IPS DF 6.9 (cell line): ENCODE measurements at regions not wholly inside any gene's neighbourhood (a gene's known extent, or its start where the extent isn't known, plus 50 kb on each side); places are given as distances from the start of the nearest gene placed in this dataset.

Source experiments
- DNase-seq: peaks from one replicate; pipeline ENCODE4 v3.0.0-alpha.2; 2013; ENCODE audit warnings: low read depth, low spot score
- H3K27ac ChIP-seq: one replicate; pipeline ENCODE4 v1.5.1; 2013; ENCODE audit warnings: low read length, control low read depth
- H3K27me3 ChIP-seq: 2 replicates; pipeline ENCODE4 v1.6.1; 2013; ENCODE audit warnings: mild to moderate bottlenecking, low read length; ENCODE audit not compliant: control insufficient read depth, insufficient read depth
- H3K36me3 ChIP-seq: 2 replicates; pipeline ENCODE4 v1.6.1; 2013; ENCODE audit warnings: low read length; ENCODE audit not compliant: control insufficient read depth, insufficient read depth
- H3K4me1 ChIP-seq: 2 replicates; pipeline ENCODE4 v1.6.1; 2013; ENCODE audit warnings: low read length; ENCODE audit not compliant: control insufficient read depth, insufficient read depth
- H3K4me3 ChIP-seq: 2 replicates; pipeline ENCODE4 v1.5.1; 2013; ENCODE audit warnings: mild to moderate bottlenecking, low read length
- H3K9me3 ChIP-seq: 2 replicates; pipeline ENCODE4 v1.6.1; 2013; ENCODE audit warnings: low read length, inconsistent platforms; ENCODE audit not compliant: control insufficient read depth, insufficient read depth
- WGBS: extraction: QIAGEN DNeasy Blood & Tissue Kit; methylation state at CpG from one replicate; pipeline ENCODE4 v1.1.7; 2013; ENCODE audit warnings: mixed read lengths, missing lambda C conversion rate; ENCODE audit not compliant: insufficient read length, insufficient coverage; 5-methylcytosine and 5-hydroxymethylcytosine counted together

- 0 out of 2 replicates have a peak, but pooled peaks cover 3% of the 10 kb centered on the region for H3K4me1 ChIP-seq
- no peak overlapping the region for H3K4me3 ChIP-seq
- DNase-seq: no peak
- no CpG with 5 or more reads among the region's 14 CpGs for WGBS
- no peak overlapping the region for H3K27ac ChIP-seq
- no peaks in the 10 kb centered on the region for H3K27me3 ChIP-seq
- H3K9me3 ChIP-seq: no peaks in the 10 kb centered on the region
- no peaks in the 10 kb centered on the region for H3K36me3 ChIP-seq
Observed at GRCh38 chr2:43129676-43130547, 96.5 kb downstream of the ZFP36L2 start.

- H3K36me3 ChIP-seq: no peaks in the 10 kb centered on the region
- H3K4me3 ChIP-seq: no peak overlapping the region
- H3K27me3 ChIP-seq: no peaks in the 10 kb centered on the region
- no CpG with 5 or more reads among the region's 5 CpGs for WGBS
- no peak overlapping the region for H3K27ac ChIP-seq
- H3K9me3 ChIP-seq: no peaks in the 10 kb centered on the region
- H3K4me1 ChIP-seq: no peaks in the 10 kb centered on the region
- DNase-seq: no peak
Observed at GRCh38 chr2:43128559-43128955, 97.8 kb downstream of the ZFP36L2 start.

- no peaks in the 10 kb centered on the region for H3K4me1 ChIP-seq
- no peak overlapping the region for H3K27ac ChIP-seq
- H3K4me3 ChIP-seq: no peak overlapping the region
- no peaks in the 10 kb centered on the region for H3K36me3 ChIP-seq
- no peaks in the 10 kb centered on the region for H3K27me3 ChIP-seq
- WGBS: no CpG with 5 or more reads among the region's 8 CpGs
- no peaks in the 10 kb centered on the region for H3K9me3 ChIP-seq
- DNase-seq: no peak
Observed at GRCh38 chr2:43127941-43128558, 98.4 kb downstream of the ZFP36L2 start.

- no peak overlapping the region for H3K27ac ChIP-seq
- no peak overlapping the region for H3K4me3 ChIP-seq
- H3K9me3 ChIP-seq: no peaks in the 10 kb centered on the region
- H3K27me3 ChIP-seq: no peaks in the 10 kb centered on the region
- H3K4me1 ChIP-seq: no peaks in the 10 kb centered on the region
- peak; percentile 61 for DNase-seq
- no CpG with 5 or more reads among the region's 24 CpGs for WGBS
- H3K36me3 ChIP-seq: no peaks in the 10 kb centered on the region
Observed at GRCh38 chr2:43127208-43127940, 99.0 kb downstream of the ZFP36L2 start.

DNA sequence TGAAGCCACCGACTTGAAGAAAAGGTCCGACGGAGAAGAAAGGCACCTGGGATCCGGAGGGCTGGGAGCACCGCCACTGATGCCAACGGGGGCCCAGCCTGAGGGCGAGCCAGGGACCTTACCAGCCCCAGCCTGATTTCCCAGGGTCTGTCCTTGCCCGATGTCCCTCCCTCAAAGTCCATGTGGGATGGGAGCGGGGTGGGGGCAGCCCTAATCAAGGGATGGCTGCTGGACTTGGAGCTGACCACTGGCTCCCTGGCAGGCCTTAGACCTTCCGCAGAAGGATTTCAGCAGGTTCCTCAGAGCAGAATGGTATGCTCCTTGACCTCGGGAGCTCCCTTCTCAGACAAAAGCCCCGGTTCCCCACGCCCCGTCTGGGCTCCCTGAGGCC lies 99.6 kb downstream of the ZFP36L2 start:
- H3K4me3 ChIP-seq: no peak overlapping the region
- H3K4me1 ChIP-seq: 0 out of 2 replicates have a peak, but pooled peaks cover 2% of the 10 kb centered on the region
- H3K36me3 ChIP-seq: no peaks in the 10 kb centered on the region
- H3K9me3 ChIP-seq: no peaks in the 10 kb centered on the region
- no CpG with 5 or more reads among the region's 14 CpGs for WGBS
- no peak overlapping the region for H3K27ac ChIP-seq
- DNase-seq: no peak
- H3K27me3 ChIP-seq: no peaks in the 10 kb centered on the region

- no peak for DNase-seq
- Histone ChIP-seq H3K36me3 (no peaks in the 10 kb centered on the region), H3K27ac (no peak overlapping the region), H3K9me3 (no peaks in the 10 kb centered on the region), H3K4me3 (no peak overlapping the region), H3K4me1 (0 out of 2 replicates have a peak, but pooled peaks cover 2% of the 10 kb centered on the region), H3K27me3 (no peaks in the 10 kb centered on the region)
- no CpG with 5 or more reads among the region's 12 CpGs for WGBS
Observed at GRCh38 chr2:43125090-43125998, 101.1 kb downstream of the ZFP36L2 start.

DNA sequence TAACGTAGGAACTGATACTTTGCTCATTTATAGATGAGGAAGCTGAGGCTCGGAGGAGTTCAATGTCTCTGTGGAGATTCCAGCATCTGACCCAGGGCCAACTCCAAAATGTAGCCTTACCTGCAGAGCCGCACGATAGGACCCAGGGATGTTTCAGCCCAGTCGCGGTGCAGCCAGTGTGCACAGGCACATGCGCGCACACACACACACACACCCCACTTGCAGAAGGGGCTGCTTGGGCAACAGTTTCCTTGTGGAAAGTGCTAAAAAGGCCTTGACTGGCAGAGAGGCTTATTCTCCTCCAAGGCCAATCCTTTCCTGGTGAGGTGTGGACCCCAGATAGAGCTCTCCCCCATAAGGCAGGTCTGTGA lies 101.7 kb downstream of the ZFP36L2 start:
- Histone ChIP-seq H3K36me3 (no peaks in the 10 kb centered on the region), H3K27ac (no peak overlapping the region), H3K27me3 (no peaks in the 10 kb centered on the region), H3K4me3 (no peak overlapping the region), H3K9me3 (no peaks in the 10 kb centered on the region), H3K4me1 (0 out of 2 replicates have a peak, but pooled peaks cover 2% of the 10 kb centered on the region)
- DNase-seq: no peak
- WGBS: no CpG with 5 or more reads among the region's 8 CpGs

DNA sequence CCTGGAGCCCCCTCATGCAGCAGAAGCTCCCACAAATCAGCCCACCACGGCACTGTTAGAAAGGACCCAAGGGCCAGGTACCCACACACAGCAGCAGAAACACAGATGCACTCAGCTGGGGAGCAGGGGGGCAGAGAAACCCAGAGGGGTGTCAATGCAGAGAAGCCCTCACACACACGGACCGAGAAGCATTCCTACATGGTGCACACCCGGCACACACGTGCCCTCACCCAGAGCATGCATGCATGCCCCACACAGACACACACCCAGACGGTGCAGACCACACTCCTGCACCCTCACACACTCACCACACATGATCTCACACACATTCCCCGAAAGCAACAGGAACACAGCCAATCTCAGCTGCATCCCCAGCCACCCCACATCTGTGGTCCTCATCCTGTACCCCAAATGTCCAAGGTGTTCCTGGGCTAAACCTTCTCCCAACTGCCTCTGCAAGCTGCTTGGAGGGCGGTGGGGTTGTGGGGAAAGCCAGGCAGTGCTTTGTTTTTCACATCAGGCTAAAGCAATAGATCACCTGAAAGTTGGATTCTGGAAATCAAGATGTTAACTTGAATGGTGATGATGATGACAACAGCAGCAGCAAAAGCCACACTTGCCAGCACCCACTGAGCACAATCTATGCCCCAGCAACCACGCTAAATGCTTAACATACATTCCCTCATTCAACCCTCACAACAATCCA lies 102.3 kb downstream of the ZFP36L2 start:
- Histone ChIP-seq H3K27ac (no peak overlapping the region), H3K27me3 (no peaks in the 10 kb centered on the region), H3K4me1 (0 out of 2 replicates have a peak, but pooled peaks cover 2% of the 10 kb centered on the region), H3K9me3 (peaks cover 2% of the 10 kb centered on the region), H3K4me3 (no peak overlapping the region), H3K36me3 (no peaks in the 10 kb centered on the region)
- no peak for DNase-seq
- WGBS: no CpG with 5 or more reads among the region's 9 CpGs

GRCh38 chr2:43123486-43123885 lies 102.9 kb downstream of the ZFP36L2 start:
- Histone ChIP-seq H3K27me3 (no peaks in the 10 kb centered on the region), H3K4me1 (0 out of 2 replicates have a peak, but pooled peaks cover 2% of the 10 kb centered on the region), H3K4me3 (no peak overlapping the region), H3K9me3 (peaks cover 2% of the 10 kb centered on the region), H3K36me3 (no peaks in the 10 kb centered on the region), H3K27ac (no peak overlapping the region)
- WGBS: no CpG with 5 or more reads among the region's 8 CpGs
- DNase-seq: no peak
